ENCODE measurements at regions not wholly inside any gene's neighbourhood (a gene's known extent, or its start where the extent isn't known, plus 50 kb on each side); places are given as distances from the start of the nearest gene placed in this dataset.

DNA sequence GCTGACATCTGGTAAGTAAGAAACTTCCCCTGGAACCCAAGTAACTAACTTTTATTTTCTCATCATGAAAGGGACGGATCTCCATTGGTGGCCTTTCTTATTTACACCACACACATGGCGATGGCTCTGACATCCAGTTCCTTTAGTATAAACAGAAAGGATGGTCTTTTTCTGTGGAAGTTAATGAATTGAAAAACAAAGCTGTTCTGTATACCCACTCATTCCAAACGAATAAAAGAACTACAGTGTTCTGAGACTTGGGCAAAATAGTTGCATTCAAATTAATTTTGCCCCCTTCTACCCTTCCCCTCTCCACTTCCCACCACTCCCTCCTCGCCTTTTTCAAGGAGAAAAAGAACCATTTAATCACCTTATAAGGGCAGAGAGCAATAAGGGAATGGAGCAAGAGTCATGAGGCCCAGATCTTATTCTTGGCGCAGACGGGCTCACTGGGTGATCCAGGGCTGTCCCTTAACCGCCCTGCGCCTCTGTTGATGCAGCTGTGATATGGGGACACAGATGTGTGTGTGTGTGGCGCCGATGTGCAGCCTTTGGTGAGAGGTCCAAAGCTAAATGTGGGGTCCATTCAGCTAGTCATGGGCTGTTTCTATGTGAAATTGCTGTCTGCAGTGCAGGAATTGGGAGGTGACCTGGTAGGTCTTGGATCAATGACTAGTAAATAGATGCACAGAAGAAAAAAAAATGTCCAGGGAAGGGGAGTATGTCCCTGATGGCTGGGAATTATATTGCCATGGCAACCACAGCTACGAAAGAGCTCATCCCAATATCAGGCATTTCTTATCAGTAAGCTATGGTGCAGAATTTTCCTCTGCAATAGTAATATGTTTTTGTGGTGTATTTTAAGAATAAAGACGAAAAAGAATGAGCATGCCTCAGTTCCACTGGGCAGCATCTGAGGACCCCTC, 141.5 kb upstream of the ERCC6L2 start:
- under 1% methylated on average over 12 of the region's 12 CpGs for WGBS (ENCODE audit: insufficient coverage, low coverage, missing lambda C conversion rate)
- no peak for ATAC-seq
- Histone ChIP-seq H3K4me3 (no peak overlapping the region), H4K20me1 (replicated peaks; ENCODE audit: control insufficient read depth, insufficient read depth, low read length) (no peaks in the 10 kb centered on the region), H3K27me3 (ENCODE audit: control insufficient read depth in 2 of 2, insufficient read depth in 2 of 2, low read length in 2 of 2) (peaks cover 10 to 37% of the 10 kb centered on the region in 2 experiments; a peak in 4 of 5 replicates), H3K9me1 (ENCODE audit: control insufficient read depth, insufficient read depth, low read length) (no peaks in the 10 kb centered on the region), H3K4me1 (replicated peaks in 1 of 2; ENCODE audit: control insufficient read depth in 2 of 2, insufficient read depth in 2 of 2, low read length in 2 of 2) (peaks cover 0 to 3% of the 10 kb centered on the region in 2 experiments; a peak in 1 of 5 replicates), H3K27ac (ENCODE audit: extremely low read depth, low read depth, low read length) (no peak overlapping the region), H3K79me2 (ENCODE audit: control insufficient read depth, insufficient read depth, low read length) (no peaks in the 10 kb centered on the region), H3K36me3 (ENCODE audit: control insufficient read depth, insufficient read depth, low read length) (no peaks in the 10 kb centered on the region), H3K4me2 (ENCODE audit: insufficient read depth, low read length) (no peak overlapping the region), H3K9me3 (replicated peaks; ENCODE audit: control insufficient read depth, insufficient read depth, low read depth, low read length) (peaks cover 7% of the 10 kb centered on the region), H2AFZ (ENCODE audit: low read depth, low read length) (no peak overlapping the region), H3K9ac (ENCODE audit: insufficient read depth in 1 of 2, low read depth in 2 of 2, low read length in 2 of 2) (no peak overlapping the region; a peak in 1 of 4 replicates)
- no peak for TF ChIP-seq SRSF7 (optimal IDR thresholded peaks at IDR 0.05; ENCODE audit: low read depth, low read length)
- no peak for TF ChIP-seq FIP1L1 (IDR thresholded peaks at IDR 0.05; ENCODE audit: low read depth, low read length, poor library complexity, severe bottlenecking)
- TF ChIP-seq SREBF2 (CRISPR knock-in tag; IDR thresholded peaks at IDR 0.05) = no peak
- TF ChIP-seq, protein P1, sequence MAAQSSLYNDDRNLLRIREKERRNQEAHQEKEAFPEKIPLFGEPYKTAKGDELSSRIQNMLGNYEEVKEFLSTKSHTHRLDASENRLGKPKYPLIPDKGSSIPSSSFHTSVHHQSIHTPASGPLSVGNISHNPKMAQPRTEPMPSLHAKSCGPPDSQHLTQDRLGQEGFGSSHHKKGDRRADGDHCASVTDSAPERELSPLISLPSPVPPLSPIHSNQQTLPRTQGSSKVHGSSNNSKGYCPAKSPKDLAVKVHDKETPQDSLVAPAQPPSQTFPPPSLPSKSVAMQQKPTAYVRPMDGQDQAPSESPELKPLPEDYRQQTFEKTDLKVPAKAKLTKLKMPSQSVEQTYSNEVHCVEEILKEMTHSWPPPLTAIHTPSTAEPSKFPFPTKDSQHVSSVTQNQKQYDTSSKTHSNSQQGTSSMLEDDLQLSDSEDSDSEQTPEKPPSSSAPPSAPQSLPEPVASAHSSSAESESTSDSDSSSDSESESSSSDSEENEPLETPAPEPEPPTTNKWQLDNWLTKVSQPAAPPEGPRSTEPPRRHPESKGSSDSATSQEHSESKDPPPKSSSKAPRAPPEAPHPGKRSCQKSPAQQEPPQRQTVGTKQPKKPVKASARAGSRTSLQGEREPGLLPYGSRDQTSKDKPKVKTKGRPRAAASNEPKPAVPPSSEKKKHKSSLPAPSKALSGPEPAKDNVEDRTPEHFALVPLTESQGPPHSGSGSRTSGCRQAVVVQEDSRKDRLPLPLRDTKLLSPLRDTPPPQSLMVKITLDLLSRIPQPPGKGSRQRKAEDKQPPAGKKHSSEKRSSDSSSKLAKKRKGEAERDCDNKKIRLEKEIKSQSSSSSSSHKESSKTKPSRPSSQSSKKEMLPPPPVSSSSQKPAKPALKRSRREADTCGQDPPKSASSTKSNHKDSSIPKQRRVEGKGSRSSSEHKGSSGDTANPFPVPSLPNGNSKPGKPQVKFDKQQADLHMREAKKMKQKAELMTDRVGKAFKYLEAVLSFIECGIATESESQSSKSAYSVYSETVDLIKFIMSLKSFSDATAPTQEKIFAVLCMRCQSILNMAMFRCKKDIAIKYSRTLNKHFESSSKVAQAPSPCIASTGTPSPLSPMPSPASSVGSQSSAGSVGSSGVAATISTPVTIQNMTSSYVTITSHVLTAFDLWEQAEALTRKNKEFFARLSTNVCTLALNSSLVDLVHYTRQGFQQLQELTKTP (IDR thresholded peaks at IDR 0.05; ENCODE audit: low read depth in 1 of 2, partially characterized antibody in 2 of 2) = no peak
- no peak for TF ChIP-seq TCF7 (IDR thresholded peaks at IDR 0.05; ENCODE audit: borderline replicate concordance)
- TF ChIP-seq ARID2 (IDR thresholded peaks at IDR 0.05) = no peak
- ChIA-PET CTCF (ENCODE audit: low intra/inter-chr PET ratio) (no interaction called here), POLR2A (no interaction called here)
- intact Hi-C loops (cut with micrococcal nuclease) (no loop called here), in situ Hi-C loops (cut with MboI) (no loop called here)
- no peak for DNase-seq (ENCODE audit: extremely low read depth in 1 of 4, low spot score in 3 of 4)
- no peak for FAIRE-seq
- BruUV-seq (replicated peaks) = no TSS peak

All from K562 (cell line).